ENCODE measurements at regions not wholly inside any gene's neighbourhood (a gene's known extent, or its start where the extent isn't known, plus 50 kb on each side); places are given as distances from the start of the nearest gene placed in this dataset.

- TF ChIP-seq, protein P1, sequence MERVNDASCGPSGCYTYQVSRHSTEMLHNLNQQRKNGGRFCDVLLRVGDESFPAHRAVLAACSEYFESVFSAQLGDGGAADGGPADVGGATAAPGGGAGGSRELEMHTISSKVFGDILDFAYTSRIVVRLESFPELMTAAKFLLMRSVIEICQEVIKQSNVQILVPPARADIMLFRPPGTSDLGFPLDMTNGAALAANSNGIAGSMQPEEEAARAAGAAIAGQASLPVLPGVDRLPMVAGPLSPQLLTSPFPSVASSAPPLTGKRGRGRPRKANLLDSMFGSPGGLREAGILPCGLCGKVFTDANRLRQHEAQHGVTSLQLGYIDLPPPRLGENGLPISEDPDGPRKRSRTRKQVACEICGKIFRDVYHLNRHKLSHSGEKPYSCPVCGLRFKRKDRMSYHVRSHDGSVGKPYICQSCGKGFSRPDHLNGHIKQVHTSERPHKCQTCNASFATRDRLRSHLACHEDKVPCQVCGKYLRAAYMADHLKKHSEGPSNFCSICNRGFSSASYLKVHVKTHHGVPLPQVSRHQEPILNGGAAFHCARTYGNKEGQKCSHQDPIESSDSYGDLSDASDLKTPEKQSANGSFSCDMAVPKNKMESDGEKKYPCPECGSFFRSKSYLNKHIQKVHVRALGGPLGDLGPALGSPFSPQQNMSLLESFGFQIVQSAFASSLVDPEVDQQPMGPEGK (CRISPR knock-in tag; IDR thresholded peaks at IDR 0.05; ENCODE audit: borderline replicate concordance), result no peak
- no peak for TF ChIP-seq TOX (CRISPR knock-in tag; IDR thresholded peaks at IDR 0.05; ENCODE audit: borderline replicate concordance)
Observed at GRCh38 chr9:26639761-26640160, 252.8 kb downstream of the CAAP1 start.

Measured in SK-N-SH treated with all-trans-retinoic acid at 6 μM for 48 hours (cell line).